ENCODE measurements at regions not wholly inside any gene's neighbourhood (a gene's known extent, or its start where the extent isn't known, plus 50 kb on each side); places are given as distances from the start of the nearest gene placed in this dataset.

DNA sequence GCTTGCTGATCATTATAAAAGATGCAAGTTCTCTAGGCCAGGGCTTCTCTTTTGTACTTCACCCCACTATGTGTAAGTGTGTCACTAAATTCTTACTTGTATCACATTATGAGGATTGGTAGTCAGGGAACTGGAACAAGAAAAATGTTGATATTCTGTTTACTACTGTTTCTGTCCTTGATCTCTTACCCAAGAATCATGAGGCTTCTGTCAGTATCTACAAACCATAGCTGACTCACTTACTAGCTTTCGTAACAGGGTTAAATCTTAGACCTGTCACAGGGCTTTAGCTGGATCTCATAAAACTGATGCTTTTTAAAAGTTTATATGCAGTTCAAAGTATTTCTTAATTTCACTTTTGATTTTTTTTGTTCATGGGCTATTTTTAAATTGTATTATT, 681.2 kb downstream of the PLPP3 start:
- no peak for DNase-seq
- H3K4me3 Mint-ChIP-seq = no peak overlapping the region
- ATAC-seq = no peak
- no peak overlapping the region for H3K27ac Mint-ChIP-seq
- no peaks in the 10 kb centered on the region for H3K4me1 Mint-ChIP-seq
- CTCF ChIA-PET = no interaction called here
- H3K27me3 Mint-ChIP-seq = no peaks in the 10 kb centered on the region
- H3K36me3 Mint-ChIP-seq = no peaks in the 10 kb centered on the region
- no peaks in the 10 kb centered on the region for H3K9me3 Mint-ChIP-seq (ENCODE audit: low read depth)

GRCh38 chr1:55896210-55896609, 681.0 kb upstream of the USP24 start:
- DNase-seq (no peak), ATAC-seq (no peak)
- Mint-ChIP-seq H3K27me3 (no peaks in the 10 kb centered on the region), H3K27ac (no peak overlapping the region), H3K4me1 (no peaks in the 10 kb centered on the region), H3K36me3 (no peaks in the 10 kb centered on the region), H3K9me3 (ENCODE audit: low read depth) (no peaks in the 10 kb centered on the region), H3K4me3 (no peak overlapping the region)
- CTCF ChIA-PET = no interaction called here

GRCh38 chr1:55894521-55894920, 679.4 kb upstream of the USP24 start:
- CTCF ChIA-PET = no interaction called here
- no peaks in the 10 kb centered on the region for H3K27me3 Mint-ChIP-seq
- H3K36me3 Mint-ChIP-seq = no peaks in the 10 kb centered on the region
- ATAC-seq (no peak), DNase-seq (no peak)
- no peak overlapping the region for H3K4me3 Mint-ChIP-seq
- H3K9me3 Mint-ChIP-seq (ENCODE audit: low read depth) = no peaks in the 10 kb centered on the region
- no peaks in the 10 kb centered on the region for H3K4me1 Mint-ChIP-seq
- no peak overlapping the region for H3K27ac Mint-ChIP-seq

GRCh38 chr1:55893155-55893554, 678.0 kb upstream of the USP24 start:
- Mint-ChIP-seq H3K4me1 (no peaks in the 10 kb centered on the region), H3K27me3 (no peaks in the 10 kb centered on the region), H3K4me3 (no peak overlapping the region), H3K36me3 (no peaks in the 10 kb centered on the region), H3K27ac (no peak overlapping the region), H3K9me3 (ENCODE audit: low read depth) (no peaks in the 10 kb centered on the region)
- DNase-seq (no peak), ATAC-seq (no peak)
- CTCF ChIA-PET = no interaction called here

GRCh38 chr1:55888685-55889317, 673.6 kb upstream of the USP24 start:
- Mint-ChIP-seq H3K9me3 (ENCODE audit: low read depth) (no peaks in the 10 kb centered on the region), H3K27me3 (no peaks in the 10 kb centered on the region), H3K27ac (no peak overlapping the region), H3K4me3 (no peak overlapping the region), H3K4me1 (no peaks in the 10 kb centered on the region), H3K36me3 (no peaks in the 10 kb centered on the region)
- CTCF ChIA-PET = interaction anchor here (0.5 kb wide), 1 partner anchor 37 kb away, joined by 4 read pairs; no protein-coding TSS in a partner anchor
- no peak for ATAC-seq
- DNase-seq = no peak

- no peaks in the 10 kb centered on the region for H3K4me1 Mint-ChIP-seq
- H3K4me3 Mint-ChIP-seq = no peak overlapping the region
Observed at GRCh38 chr1:55886856-55887712, 671.9 kb upstream of the USP24 start.

DNA sequence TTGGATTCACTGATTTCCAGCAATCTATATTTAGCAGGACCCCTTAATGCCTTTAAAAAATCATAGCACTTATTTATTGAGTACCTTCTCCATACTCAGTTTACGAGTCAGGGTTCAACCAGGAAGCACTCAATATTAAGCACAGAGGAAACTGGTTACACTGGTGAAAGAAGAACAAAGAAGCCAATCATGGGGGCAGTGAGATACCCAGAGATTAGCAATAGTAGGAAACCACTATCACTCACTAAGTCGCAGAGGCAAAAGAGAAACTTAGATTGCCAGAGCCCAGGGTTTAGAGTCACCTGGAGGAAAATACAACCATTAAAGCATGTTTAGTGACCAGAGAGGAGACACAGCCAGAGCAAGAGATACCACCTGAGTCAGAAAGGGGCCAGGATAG, 670.5 kb upstream of the USP24 start:
- no peaks in the 10 kb centered on the region for H3K9me3 Mint-ChIP-seq (ENCODE audit: low read depth)
- H3K27ac Mint-ChIP-seq = no peak overlapping the region
- no peak for ATAC-seq
- DNase-seq = no peak
- H3K27me3 Mint-ChIP-seq = no peaks in the 10 kb centered on the region
- no peak overlapping the region for H3K4me3 Mint-ChIP-seq
- CTCF ChIA-PET = no interaction called here
- H3K4me1 Mint-ChIP-seq = no peaks in the 10 kb centered on the region
- H3K36me3 Mint-ChIP-seq = no peaks in the 10 kb centered on the region

More at GRCh38 chr1:55886856-55887712, 671.9 kb upstream of the USP24 start:
- Mint-ChIP-seq H3K27ac (no peak overlapping the region), H3K27me3 (no peaks in the 10 kb centered on the region), H3K9me3 (ENCODE audit: low read depth) (no peaks in the 10 kb centered on the region), H3K36me3 (no peaks in the 10 kb centered on the region)
- CTCF ChIA-PET = no interaction called here
- no peak for ATAC-seq
- no peak for DNase-seq

GRCh38 chr1:55882931-55883330, 667.8 kb upstream of the USP24 start:
- no peaks in the 10 kb centered on the region for H3K27me3 Mint-ChIP-seq
- no peaks in the 10 kb centered on the region for H3K4me1 Mint-ChIP-seq
- no peak overlapping the region for H3K4me3 Mint-ChIP-seq
- DNase-seq (no peak), ATAC-seq (no peak)
- CTCF ChIA-PET = no interaction called here
- no peaks in the 10 kb centered on the region for H3K36me3 Mint-ChIP-seq
- H3K27ac Mint-ChIP-seq = no peak overlapping the region
- no peaks in the 10 kb centered on the region for H3K9me3 Mint-ChIP-seq (ENCODE audit: low read depth)

- H3K4me1 Mint-ChIP-seq = no peaks in the 10 kb centered on the region
- no peak for ATAC-seq
- H3K4me3 Mint-ChIP-seq = no peak overlapping the region
- H3K36me3 Mint-ChIP-seq = no peaks in the 10 kb centered on the region
- DNase-seq = no peak
- H3K27me3 Mint-ChIP-seq = no peaks in the 10 kb centered on the region
- no peak overlapping the region for H3K27ac Mint-ChIP-seq
- no peaks in the 10 kb centered on the region for H3K9me3 Mint-ChIP-seq (ENCODE audit: low read depth)
- CTCF ChIA-PET = no interaction called here
Observed at GRCh38 chr1:55879346-55879745, 664.2 kb upstream of the USP24 start.

GRCh38 chr1:55877437-55878232, 662.5 kb upstream of the USP24 start:
- DNase-seq = no peak
- Mint-ChIP-seq H3K4me1 (no peaks in the 10 kb centered on the region), H3K27me3 (no peaks in the 10 kb centered on the region), H3K27ac (no peak overlapping the region), H3K4me3 (no peak overlapping the region), H3K36me3 (no peaks in the 10 kb centered on the region), H3K9me3 (ENCODE audit: low read depth) (no peaks in the 10 kb centered on the region)
- ATAC-seq = no peak
- CTCF ChIA-PET = no interaction called here

DNA sequence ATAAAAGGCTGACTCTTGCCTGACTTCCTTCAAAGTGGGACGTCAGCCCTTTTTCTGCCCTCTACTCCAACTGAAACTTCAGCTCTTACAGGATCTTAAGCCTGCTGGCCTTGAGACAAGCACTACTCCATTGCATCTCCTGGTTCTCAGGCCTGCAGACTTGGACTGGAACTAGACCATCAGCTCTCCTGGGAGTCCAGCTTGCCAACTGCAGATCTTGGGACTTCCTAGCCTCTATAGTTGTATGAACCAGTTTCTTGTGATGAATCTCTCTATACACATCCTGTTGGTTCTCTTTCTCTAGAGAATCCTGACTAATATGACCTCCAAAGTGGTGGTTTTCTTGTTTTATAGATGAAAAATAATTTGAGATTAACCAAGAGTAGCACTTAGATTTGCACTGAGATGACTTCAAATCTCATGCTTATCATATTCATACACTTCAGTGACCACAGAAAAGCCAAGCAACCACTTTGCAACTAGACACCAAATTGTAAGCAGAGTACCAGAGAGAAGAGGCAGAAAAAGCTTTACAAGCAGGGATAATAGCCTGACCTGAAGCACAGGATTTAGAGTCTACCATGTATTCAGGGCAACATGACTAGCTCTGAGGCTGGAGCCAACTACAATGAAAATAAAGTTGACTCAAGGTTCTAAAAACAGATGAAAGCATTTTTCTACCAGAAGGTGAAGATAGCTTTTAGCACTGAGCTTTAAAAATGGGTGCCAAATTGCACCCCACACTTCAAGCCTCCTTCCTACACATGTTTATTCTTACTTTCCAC, 661.3 kb upstream of the USP24 start:
- Mint-ChIP-seq H3K9me3 (ENCODE audit: low read depth) (no peaks in the 10 kb centered on the region), H3K27me3 (no peaks in the 10 kb centered on the region), H3K4me1 (no peaks in the 10 kb centered on the region), H3K27ac (no peak overlapping the region), H3K36me3 (no peaks in the 10 kb centered on the region), H3K4me3 (no peak overlapping the region)
- CTCF ChIA-PET = no interaction called here
- DNase-seq (no peak), ATAC-seq (no peak)

GRCh38 chr1:55870106-55870505, 654.9 kb upstream of the USP24 start:
- DNase-seq (no peak), ATAC-seq (no peak)
- Mint-ChIP-seq H3K4me3 (no peak overlapping the region), H3K27me3 (no peaks in the 10 kb centered on the region), H3K4me1 (no peaks in the 10 kb centered on the region), H3K27ac (no peak overlapping the region), H3K9me3 (ENCODE audit: low read depth) (no peaks in the 10 kb centered on the region), H3K36me3 (no peaks in the 10 kb centered on the region)
- CTCF ChIA-PET = no interaction called here

GRCh38 chr1:55869065-55869464, 653.9 kb upstream of the USP24 start:
- no peak overlapping the region for H3K4me3 Mint-ChIP-seq
- H3K9me3 Mint-ChIP-seq (ENCODE audit: low read depth) = no peaks in the 10 kb centered on the region
- H3K36me3 Mint-ChIP-seq = no peaks in the 10 kb centered on the region
- ATAC-seq (no peak), DNase-seq (no peak)
- no peak overlapping the region for H3K27ac Mint-ChIP-seq
- no peaks in the 10 kb centered on the region for H3K27me3 Mint-ChIP-seq
- no peaks in the 10 kb centered on the region for H3K4me1 Mint-ChIP-seq
- CTCF ChIA-PET = no interaction called here

Data from activated CD8-positive, alpha-beta memory T cell treated with anti-CD3 and anti-CD28 coated beads, Interleukin-2, amount 10 ng/mL, durations not matched to agents 7 days and 5 days (primary cell).